ENCODE measurements at regions not wholly inside any gene's neighbourhood (a gene's known extent, or its start where the extent isn't known, plus 50 kb on each side); places are given as distances from the start of the nearest gene placed in this dataset.
"Not testable (repeated sequence)": the region's sequence is repeated elsewhere in the genome, so short reads cannot be mapped to it uniquely, and the experiment has no call there.

GRCh38 chr9:82776508-82776907, 286.4 kb downstream of the RASEF start:
- no peak for TF ChIP-seq CTCF (IDR thresholded peaks at IDR 0.05; ENCODE audit: low read depth, low read length)
- H3K4me3 ChIP-seq (replicated peaks in 1 of 2; ENCODE audit: low read depth in 2 of 2, low read length in 2 of 2) = no peak overlapping the region
- no peak for DNase-seq (ENCODE audit: low read depth in 2 of 2)

DNA sequence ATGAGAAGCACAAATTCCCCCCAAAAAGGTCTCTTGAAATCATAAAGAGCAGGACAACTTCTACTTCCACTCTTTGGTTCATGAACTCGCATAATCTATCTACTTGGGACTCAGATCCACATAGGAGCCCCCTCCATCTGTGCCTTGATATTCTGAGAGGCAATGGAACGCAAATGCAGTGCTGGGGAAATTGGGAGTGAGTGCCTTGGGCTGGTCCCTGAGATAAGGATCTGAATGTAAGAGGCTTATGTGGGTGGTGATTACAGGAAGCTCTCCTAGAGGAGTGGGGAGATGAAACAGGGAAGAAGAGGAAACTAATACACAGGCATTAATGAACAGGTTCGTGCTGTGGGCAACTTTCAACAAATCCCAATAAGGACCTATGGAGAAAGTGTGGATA, 285.6 kb downstream of the RASEF start:
- DNase-seq (ENCODE audit: low read depth in 2 of 2) = no peak
- no peak overlapping the region for H3K4me3 ChIP-seq (replicated peaks in 1 of 2; ENCODE audit: low read depth in 2 of 2, low read length in 2 of 2)
- TF ChIP-seq CTCF (IDR thresholded peaks at IDR 0.05; ENCODE audit: low read depth, low read length) = no peak

DNA sequence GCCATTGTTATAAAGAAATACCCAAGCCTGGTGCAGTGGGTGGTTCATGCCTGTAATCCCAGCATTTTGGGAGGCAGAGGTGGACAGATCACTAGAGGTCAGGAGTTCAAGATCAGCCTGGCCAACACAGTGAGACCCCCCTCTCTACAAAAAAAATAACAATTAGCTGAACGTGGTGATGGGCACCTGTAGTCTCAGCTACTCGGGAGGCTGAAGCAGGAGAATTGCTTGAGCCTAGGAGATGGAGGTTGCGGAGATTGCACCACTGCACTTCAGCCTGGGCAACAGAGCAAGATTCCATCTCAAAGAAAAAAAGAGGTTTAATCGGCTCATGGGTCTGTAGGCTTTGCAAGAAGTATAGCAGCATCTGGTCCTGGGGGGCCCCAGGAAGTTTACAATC, 284.0 kb downstream of the RASEF start:
- DNase-seq (ENCODE audit: low read depth in 2 of 2); H3K4me3 ChIP-seq (replicated peaks in 1 of 2; ENCODE audit: low read depth in 2 of 2, low read length in 2 of 2): not testable (repeated sequence)

DNA sequence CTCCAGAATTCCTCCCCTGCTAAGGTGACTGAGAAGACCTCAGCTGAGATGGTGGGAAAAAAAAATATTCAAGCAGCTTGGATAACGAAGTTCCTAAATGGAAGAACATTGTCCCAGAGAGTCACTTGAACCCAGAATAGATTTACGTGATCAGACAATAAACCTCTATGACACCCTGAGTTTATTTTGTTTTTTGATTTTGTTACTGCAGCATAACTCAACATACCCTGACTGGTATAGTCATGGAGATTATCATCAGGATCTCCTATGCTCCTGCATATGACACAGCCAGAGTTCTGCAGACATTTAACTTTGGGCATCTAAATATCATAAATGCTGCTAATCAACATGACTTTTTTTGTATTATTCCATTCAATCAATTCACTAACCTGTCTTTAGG, 282.9 kb downstream of the RASEF start:
- no peak for TF ChIP-seq CTCF (IDR thresholded peaks at IDR 0.05; ENCODE audit: low read depth, low read length)
- H3K4me3 ChIP-seq (replicated peaks in 1 of 2; ENCODE audit: low read depth in 2 of 2, low read length in 2 of 2) = no peak overlapping the region
- no peak for DNase-seq (ENCODE audit: low read depth in 2 of 2)

- TF ChIP-seq CTCF (IDR thresholded peaks at IDR 0.05; ENCODE audit: low read depth, low read length) = no peak
- H3K4me3 ChIP-seq (replicated peaks in 1 of 2; ENCODE audit: low read depth in 2 of 2, low read length in 2 of 2) = no peak overlapping the region
- DNase-seq (ENCODE audit: low read depth in 2 of 2) = no peak
Measured at GRCh38 chr9:82781921-82782392, 281.0 kb downstream of the RASEF start.

- H3K4me3 ChIP-seq (replicated peaks in 1 of 2; ENCODE audit: low read depth in 2 of 2, low read length in 2 of 2) = no peak overlapping the region
- TF ChIP-seq CTCF (IDR thresholded peaks at IDR 0.05; ENCODE audit: low read depth, low read length) = no peak
- DNase-seq (ENCODE audit: low read depth in 2 of 2) = no peak
Measured at GRCh38 chr9:82783045-82783444, 279.9 kb downstream of the RASEF start.

- DNase-seq (ENCODE audit: low read depth in 2 of 2) = no peak
- TF ChIP-seq CTCF (IDR thresholded peaks at IDR 0.05; ENCODE audit: low read depth, low read length) = no peak
- no peak overlapping the region for H3K4me3 ChIP-seq (replicated peaks in 1 of 2; ENCODE audit: low read depth in 2 of 2, low read length in 2 of 2)
Measured at GRCh38 chr9:82784589-82784988, 278.4 kb downstream of the RASEF start.

Data from cardiac fibroblast (primary cell).